Transverse colon (tissue), 4 donors: ENCODE measurements at regions not wholly inside any gene's neighbourhood (a gene's known extent, or its start where the extent isn't known, plus 50 kb on each side); places are given as distances from the start of the nearest gene placed in this dataset.

Source experiments
- DNase-seq: peaks from one replicate; pipeline ENCODE4 v3.0.0-alpha.2; 2019
- H3K27ac ChIP-seq, 4 donors: fragments of 200-600 bp; sonication (generic); 2 replicates each; pipeline ENCODE4 v1.5.1; 2016 to 2018; ENCODE audit warnings: inconsistent platforms in 4 of 4
- H3K27me3 ChIP-seq: fragments of 200-600 bp; sonication (generic); 2 replicates; pipeline ENCODE4 v1.5.1; 2017; ENCODE audit warnings: inconsistent platforms
- H3K36me3 ChIP-seq, 4 donors: fragments of 200-600 bp; sonication (generic); 2 replicates each; pipeline ENCODE4 v1.5.1; 2017 to 2019; ENCODE audit warnings: inconsistent platforms in 4 of 4
- H3K4me1 ChIP-seq, 4 donors: fragments of 200-600 bp; sonication (generic); 2 replicates each; pipeline ENCODE4 v1.5.1; 2017 to 2020; ENCODE audit warnings: inconsistent platforms in 4 of 4
- H3K4me3 ChIP-seq, 4 donors: fragments of 200-600 bp; sonication (generic); 1 replicate in 1 of 4; 2 replicates in 3 of 4; pipeline versions ENCODE4 v1.5.1 to v1.6.1; 2017 to 2019; ENCODE audit warnings: inconsistent platforms in 4 of 4
- H3K9me3 ChIP-seq, 2 donors: fragments of 200-600 bp; sonication (generic); 2 replicates each; pipeline ENCODE4 v1.5.1; 2017 to 2019; ENCODE audit warnings: inconsistent platforms in 2 of 2
- EP300 ChIP-seq: sonication (generic); formaldehyde crosslinking; IDR thresholded peaks from one replicate; pipeline ENCODE4 v1.6.1; 2017; ENCODE audit warnings: antibody characterized with exemption, low read depth
- POLR2A ChIP-seq: fragments of 450-650 bp; IDR thresholded peaks from one replicate; pipeline ENCODE4 v1.6.1; 2016; ENCODE audit warnings: antibody characterized with exemption, mild to moderate bottlenecking, moderate library complexity
- POLR2AphosphoS5 ChIP-seq, 3 donors: sonication (generic); formaldehyde crosslinking; IDR thresholded peaks; one replicate each; pipeline ENCODE4 v1.6.1; 2016; ENCODE audit warnings: antibody characterized with exemption in 3 of 3
- WGBS, 2 donors: methylation state at CpG; one replicate each; pipeline ENCODE4 v1.1.5; 2018; ENCODE audit warnings: low coverage in 1 of 2; 5-methylcytosine and 5-hydroxymethylcytosine counted together
- in situ Hi-C, 4 donors: fragments of 200-750 bp; cut with MboI; loops; one replicate each; pipeline versions ENCODE4 v1.15.0 to v1.15.1; 2017; ENCODE audit warnings: low sequenced_read_pairs in 3 of 4, low pct_ligation_motif_present in 1 of 4, low pct_unique_long_range_greater_than_20kb in 1 of 4
- intact Hi-C: fragments of 100-400 bp; cut with DNase I; formaldehyde crosslinking; loops from one replicate; pipeline ENCODE4 v1.15.1; 2023; ENCODE audit warnings: low total_unique reads
- TF ChIP-seq, protein P1 (sequence below), 5 experiments: fragments of 200-600 bp in 3 of 5; fragments of 450-650 bp in 2 of 5; sonication (generic) in 3 of 5; IDR thresholded peaks; 1 replicate in 2 of 5; 2 replicates in 3 of 5; pipeline ENCODE4 v1.5.1; 2016 to 2017; ENCODE audit warnings: antibody characterized with exemption in 5 of 5, inconsistent platforms in 3 of 5, mild to moderate bottlenecking in 2 of 5, moderate library complexity in 1 of 5

DNA sequence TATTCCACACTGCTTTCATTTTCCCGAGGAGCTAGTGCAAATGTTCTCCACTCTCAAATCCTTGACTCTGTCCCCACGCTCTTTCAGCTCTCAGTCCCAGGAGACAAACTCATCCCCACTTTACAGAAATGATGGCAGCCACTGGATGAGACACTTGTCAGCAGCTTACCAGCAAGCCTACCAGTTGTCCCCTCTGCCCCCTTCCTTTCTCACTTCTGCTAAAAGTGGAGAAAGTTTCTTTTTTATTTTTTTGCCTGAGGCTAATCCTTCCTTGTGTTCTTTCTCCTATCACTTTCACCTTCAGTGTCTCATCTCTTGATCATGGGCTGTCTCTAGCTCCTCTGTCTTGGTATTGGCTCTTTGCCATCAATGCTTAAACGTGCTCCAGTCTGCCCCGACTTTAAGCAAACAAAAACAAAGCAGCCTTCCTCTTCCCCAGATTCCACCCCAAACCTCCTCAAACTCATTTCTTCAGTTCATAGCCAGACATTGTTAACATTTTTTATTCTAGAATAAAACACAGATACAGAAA is 64.5 kb downstream of the TTC32 start:
- Histone ChIP-seq H3K9me3 (no peaks in the 10 kb centered on the region), H3K4me1 (peaks cover 0 to 11% (median 0%) of the 10 kb centered on the region in 4 donors), H3K36me3 (no peaks in the 10 kb centered on the region), H3K4me3 (no peak overlapping the region), H3K27me3 (peaks cover 3% of the 10 kb centered on the region), H3K27ac (no peak overlapping the region)
- intact Hi-C loops (no loop called here), in situ Hi-C loops (no loop called here)
- WGBS, 2 donors, result 19 to 43% methylated on average over 2 to 4 of the region's 4 CpGs
- no peak for DNase-seq
- TF ChIP-seq POLR2A (no peak), EP300 (no peak), POLR2AphosphoS5 (IDR thresholded peaks at IDR 0.05) (no peak)
- TF ChIP-seq, protein P1, sequence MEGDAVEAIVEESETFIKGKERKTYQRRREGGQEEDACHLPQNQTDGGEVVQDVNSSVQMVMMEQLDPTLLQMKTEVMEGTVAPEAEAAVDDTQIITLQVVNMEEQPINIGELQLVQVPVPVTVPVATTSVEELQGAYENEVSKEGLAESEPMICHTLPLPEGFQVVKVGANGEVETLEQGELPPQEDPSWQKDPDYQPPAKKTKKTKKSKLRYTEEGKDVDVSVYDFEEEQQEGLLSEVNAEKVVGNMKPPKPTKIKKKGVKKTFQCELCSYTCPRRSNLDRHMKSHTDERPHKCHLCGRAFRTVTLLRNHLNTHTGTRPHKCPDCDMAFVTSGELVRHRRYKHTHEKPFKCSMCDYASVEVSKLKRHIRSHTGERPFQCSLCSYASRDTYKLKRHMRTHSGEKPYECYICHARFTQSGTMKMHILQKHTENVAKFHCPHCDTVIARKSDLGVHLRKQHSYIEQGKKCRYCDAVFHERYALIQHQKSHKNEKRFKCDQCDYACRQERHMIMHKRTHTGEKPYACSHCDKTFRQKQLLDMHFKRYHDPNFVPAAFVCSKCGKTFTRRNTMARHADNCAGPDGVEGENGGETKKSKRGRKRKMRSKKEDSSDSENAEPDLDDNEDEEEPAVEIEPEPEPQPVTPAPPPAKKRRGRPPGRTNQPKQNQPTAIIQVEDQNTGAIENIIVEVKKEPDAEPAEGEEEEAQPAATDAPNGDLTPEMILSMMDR (IDR thresholded peaks at IDR 0.05), result no peak

DNA sequence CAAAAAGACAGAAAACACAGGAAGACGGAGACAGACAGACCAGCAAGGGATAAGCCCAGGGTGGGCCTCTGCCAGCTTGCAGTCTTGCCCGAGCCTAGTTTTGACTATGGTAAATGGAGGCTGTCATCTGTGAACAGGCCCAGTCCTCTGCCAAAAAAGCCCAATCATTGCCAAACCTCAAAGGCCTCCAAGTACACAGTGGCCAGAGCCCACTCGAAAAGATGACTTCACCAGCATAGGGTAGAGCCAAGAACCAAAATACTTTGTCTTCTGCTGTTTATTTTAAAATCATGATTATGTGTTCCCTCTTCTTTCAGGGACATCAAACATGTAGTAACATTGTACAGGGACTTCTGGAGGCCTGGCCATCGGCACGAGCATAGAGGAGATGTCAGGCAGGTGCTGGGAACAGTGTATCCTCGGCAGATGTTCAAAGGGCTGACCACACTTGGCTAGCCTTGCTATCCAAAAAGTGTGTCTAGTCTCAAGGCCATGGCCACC is 66.0 kb downstream of the TTC32 start:
- WGBS, 2 donors, result 66% methylated on average over 6 of the region's 6 CpGs; no CpG with 5 or more reads in 1 of the 2 donors
- H3K4me3 ChIP-seq, result no peak overlapping the region
- H3K27ac ChIP-seq, result peak overlapping the region; percentile 5 to 63 (median 33)
- no peaks in the 10 kb centered on the region for H3K36me3 ChIP-seq
- H3K4me1 ChIP-seq, result peaks cover 0 to 11% (median 0%) of the 10 kb centered on the region in 4 donors
- intact Hi-C loops, result no loop called here
- in situ Hi-C loops, result no loop called here
- no peak for DNase-seq
- peaks cover 3% of the 10 kb centered on the region for H3K27me3 ChIP-seq
- TF ChIP-seq, protein P1 (IDR thresholded peaks at IDR 0.05), result no peak
- TF ChIP-seq POLR2AphosphoS5 (IDR thresholded peaks at IDR 0.05) (peak; percentile 82 to 94 (median 93)), POLR2A (no peak), EP300 (peak; percentile 63)
- no peaks in the 10 kb centered on the region for H3K9me3 ChIP-seq

DNA sequence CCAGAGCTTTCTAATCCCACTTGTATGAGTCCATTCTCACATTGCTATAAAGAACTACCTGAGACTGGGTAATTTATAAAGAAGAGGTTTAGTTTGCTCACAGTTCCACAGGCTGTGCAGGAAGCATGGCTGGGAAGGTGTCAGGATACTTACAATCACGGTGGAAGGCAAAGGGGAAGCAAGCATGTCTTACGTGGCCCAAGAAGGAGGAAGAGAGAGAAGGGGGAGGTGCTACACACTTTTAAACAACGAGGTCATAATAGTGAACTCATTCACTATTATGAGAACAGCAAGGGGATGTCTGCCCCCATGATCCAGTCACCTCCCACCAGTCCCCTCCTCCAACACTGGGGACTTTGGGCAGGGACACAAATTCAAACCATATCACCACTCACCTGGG is 67.8 kb downstream of the TTC32 start:
- in situ Hi-C loops, result no loop called here
- intact Hi-C loops, result no loop called here
- H3K4me1 ChIP-seq, result peaks cover 0 to 11% (median 0%) of the 10 kb centered on the region in 4 donors
- no peak overlapping the region for H3K4me3 ChIP-seq
- TF ChIP-seq EP300, result no peak
- TF ChIP-seq POLR2A, result no peak
- TF ChIP-seq, protein P1 (IDR thresholded peaks at IDR 0.05), result no peak
- no peak for TF ChIP-seq POLR2AphosphoS5 (IDR thresholded peaks at IDR 0.05)
- DNase-seq, result no peak
- H3K27me3 ChIP-seq, result peaks cover 3% of the 10 kb centered on the region
- no peak overlapping the region for H3K27ac ChIP-seq
- H3K36me3 ChIP-seq, result no peaks in the 10 kb centered on the region
- WGBS, 2 donors, result 47 to 48% methylated on average over 3 of the region's 3 CpGs
- H3K9me3 ChIP-seq, result no peaks in the 10 kb centered on the region

DNA sequence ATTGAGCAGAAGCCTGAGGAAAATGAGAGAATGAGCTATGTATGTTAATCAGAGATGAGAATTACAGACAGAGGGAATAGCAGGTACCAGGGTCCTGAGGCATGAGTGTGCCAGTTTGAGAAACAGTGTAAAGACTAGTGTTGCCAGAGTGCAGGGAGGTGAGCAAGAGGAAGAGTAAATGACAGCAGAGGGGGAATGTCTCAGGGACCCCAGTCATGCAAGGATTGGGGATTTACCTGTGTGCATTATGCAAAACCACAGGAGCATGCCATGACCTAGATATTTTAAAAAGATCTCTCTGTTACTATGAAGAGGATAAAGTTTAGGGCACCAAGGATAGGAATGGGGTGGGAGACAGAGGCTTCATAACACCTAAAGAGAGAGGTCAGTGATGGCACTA is 72.1 kb downstream of the TTC32 start:
- Histone ChIP-seq H3K4me3 (no peak overlapping the region), H3K9me3 (no peaks in the 10 kb centered on the region), H3K27me3 (peaks cover 3% of the 10 kb centered on the region), H3K27ac (no peak overlapping the region), H3K4me1 (no peaks in the 10 kb centered on the region), H3K36me3 (no peaks in the 10 kb centered on the region)
- no peak for TF ChIP-seq POLR2AphosphoS5 (IDR thresholded peaks at IDR 0.05)
- TF ChIP-seq, protein P1 (IDR thresholded peaks at IDR 0.05), result no peak
- TF ChIP-seq POLR2A, result no peak
- TF ChIP-seq EP300, result no peak
- intact Hi-C loops, result no loop called here
- DNase-seq, result no peak
- in situ Hi-C loops, result no loop called here
